RPMI8226 (cell line): ENCODE measurements at regions not wholly inside any gene's neighbourhood (a gene's known extent, or its start where the extent isn't known, plus 50 kb on each side); places are given as distances from the start of the nearest gene placed in this dataset.

Source experiments
- DNase-seq: peaks from one replicate; pipeline ENCODE4 v3.0.0-alpha.2; 2015

DNA sequence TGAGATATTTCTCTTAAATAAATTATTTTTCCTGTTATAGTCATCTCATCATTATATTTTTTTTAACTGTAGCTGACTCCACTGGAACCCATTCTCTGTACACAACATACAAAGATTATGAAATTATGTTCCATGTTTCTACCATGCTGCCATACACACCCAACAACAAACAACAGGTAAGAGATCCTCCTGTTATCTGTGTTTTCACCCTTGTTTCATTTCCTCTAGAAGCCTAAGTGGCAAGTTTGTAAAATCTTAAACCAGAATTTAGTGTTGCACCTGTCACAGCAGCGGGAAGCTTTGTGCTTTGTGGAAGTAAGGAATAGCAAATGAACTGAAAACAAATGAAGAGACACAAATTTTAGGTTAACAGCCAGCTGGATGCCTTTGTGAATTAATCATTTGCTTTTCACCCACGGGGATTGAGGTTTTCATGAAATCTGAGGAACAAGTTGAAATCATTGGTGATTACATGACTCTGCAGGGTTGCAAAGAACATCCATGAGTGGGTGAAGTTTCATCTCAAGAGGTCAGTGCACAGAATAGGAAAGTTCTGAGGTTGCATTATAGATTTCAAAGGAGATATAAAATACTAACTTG is 273.9 kb upstream of the RGS6 start:
- DNase-seq: no peak

DNA sequence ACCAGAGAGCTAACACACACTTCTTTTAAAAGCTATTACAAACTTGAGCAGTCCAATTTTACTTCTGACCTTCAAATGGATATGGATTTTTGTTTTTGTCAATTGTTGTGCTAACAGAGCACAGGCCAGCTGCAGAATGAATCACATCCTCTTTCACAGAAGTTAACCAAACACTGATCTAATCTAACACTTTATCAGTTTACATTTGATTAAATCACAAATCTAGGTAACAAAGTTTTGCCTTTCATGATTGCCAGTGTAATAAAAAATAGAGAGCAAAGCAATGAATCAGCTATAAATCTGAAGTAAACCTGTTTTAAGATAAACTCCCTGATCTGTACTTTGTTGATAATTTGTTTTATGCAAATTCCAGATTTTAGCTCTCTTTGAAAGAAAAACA is 273.1 kb upstream of the RGS6 start:
- no peak for DNase-seq

DNA sequence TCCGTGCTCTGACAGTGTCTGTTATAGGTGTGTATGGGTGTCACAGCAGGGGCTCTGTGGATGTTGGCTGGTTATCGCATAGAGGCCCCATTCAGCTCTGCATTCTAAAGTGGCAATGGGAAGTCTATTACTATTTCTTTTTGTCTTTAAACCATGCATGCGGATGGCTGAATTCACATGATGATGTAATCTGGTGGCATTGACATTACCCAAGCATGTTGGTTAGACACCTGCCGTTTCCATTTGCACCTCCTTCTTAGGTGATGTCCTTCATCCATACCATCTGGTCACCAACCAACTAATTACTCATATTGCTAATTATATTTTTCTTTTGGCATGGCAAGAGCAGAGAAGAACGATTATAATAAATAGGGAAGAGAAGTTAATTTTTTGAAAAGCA is 270.8 kb upstream of the RGS6 start:
- DNase-seq: no peak

DNA sequence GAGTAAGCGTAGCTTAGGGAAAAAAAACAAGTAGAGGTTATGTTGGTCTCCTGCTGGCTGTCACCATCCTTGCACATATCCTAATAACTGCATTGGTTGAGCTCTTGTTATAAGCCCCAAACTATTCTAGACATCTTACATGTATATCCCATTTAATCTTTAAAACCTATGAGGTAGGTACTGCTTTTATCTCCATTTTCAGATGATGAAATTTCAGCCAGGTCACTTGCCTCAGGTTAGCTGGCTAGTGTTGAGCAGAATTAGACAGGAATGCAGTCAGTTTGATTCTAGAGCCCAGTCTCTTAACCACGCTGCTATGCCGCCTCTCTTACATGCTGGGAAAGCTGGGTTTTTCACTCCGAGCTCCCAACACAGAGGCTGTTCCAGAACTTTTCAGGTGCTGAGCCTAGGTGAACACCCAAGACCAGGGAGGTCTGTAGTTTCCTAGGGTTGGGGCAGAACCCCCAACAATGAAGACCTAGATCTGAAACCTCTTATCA is 269.9 kb upstream of the RGS6 start:
- DNase-seq: no peak

DNA sequence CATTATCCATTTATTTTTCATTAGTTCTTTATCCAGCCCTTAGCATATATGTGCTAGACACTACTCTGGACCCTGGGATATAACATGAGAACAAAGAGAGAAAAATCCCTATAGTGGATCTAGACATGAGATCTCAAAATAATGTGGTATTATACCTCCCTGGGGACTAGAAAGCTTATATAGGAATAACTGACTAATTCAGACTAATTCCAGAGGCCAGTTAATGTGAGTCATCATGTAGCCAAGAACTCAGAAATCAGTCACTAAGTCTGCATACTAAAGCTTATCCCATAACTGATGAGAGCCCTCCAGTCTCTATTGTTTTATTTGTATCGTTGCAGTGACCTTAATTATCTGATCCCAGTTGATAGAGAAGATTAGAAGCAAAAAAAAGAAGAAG is 267.1 kb upstream of the RGS6 start:
- DNase-seq: no peak

DNA sequence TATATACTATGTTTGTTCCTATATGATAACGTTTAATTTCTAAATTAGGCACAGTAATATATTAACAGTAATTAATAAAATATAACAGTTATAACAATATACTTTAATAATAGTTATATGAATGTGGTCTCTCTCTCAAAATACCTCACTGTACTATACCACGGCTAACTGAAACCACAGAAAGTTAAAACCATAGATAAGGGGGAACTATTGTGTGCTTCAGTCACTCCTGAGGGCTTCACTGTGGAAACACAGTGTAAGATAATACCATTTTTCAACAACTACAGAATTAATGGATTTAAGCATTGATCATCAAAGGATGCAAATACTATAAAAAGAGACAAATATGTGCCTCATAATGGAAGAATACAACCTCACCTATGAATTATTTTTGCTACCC is 266.4 kb upstream of the RGS6 start:
- DNase-seq: no peak

DNA sequence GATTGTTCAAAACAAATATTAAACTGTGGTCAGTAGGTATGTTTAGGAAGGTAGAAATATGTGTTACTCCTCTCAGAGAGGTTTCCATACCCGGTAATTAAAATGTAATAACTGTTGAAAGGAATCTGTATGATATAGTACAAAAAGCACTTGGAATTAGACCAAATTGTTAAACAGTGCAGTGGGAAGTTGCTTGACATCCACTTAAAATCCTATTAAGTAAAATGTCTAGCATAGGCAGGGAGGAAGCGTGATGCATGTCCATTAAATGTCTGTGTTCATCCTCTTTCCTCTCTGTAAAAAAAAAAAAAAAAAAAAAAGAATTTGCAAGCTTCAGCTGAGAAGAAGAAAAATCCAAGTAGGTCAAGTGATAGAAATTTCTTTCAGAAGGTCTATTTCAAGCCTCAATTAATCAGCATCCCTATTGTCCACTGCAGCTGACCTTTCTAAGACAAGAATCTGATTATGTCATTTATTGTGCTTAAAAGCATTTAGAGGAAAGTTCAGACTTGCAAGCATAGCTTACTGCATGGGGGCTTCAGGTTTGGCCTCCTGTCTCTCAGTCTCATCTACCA is 265.6 kb upstream of the RGS6 start:
- DNase-seq: no peak

DNA sequence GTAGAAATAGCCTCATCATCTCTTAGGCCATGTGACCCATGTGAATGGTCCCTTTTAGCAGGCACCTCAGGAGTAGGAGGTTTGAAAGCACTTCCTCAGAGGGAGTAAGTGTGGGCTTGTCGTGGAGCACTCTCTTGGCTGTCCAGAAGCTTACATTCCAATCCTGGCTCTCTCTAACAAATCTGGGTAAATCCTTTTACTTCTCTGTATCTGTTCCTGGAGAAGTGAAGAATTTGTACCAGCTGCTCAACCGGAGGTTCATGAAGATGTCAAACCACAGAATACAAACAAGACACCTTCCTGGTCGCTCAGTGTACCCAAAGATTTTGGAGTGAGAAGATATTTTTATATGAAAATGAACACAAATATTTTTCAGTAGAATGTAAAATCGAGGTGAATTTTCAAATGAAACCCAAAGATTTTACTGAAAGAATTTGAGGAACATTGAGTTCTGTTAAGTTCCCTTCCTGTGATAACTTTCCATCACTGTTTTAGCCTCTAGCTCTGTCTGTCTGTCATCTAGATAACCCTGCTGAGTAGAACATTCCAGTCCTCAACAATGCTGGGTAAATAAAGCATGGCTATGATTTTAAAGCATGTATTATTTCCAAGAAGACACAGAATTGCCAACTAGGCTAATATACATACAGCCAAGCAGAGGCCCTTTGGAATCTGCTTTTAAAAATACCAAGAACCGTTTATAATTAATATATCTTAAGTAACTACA is 263.9 kb upstream of the RGS6 start:
- DNase-seq: no peak

DNA sequence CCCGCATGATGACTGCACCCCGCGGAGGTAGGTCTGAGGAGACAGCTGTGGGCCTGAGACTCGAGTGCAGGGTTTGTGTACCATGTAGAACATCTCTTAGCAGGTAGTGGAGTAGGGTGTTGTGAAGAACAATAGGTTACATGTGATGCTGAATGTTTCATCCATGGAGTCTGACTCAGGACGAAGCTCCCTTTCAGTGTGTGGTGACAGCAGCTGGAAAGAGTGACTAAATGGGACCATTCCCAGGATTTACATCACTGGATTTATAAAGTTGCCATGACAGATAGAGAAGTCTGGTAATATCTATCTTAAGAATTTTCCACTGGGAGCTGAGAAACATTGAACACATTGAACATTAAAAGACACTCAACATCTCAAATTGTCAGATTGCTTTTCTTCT is 259.6 kb upstream of the RGS6 start:
- no peak for DNase-seq

DNA sequence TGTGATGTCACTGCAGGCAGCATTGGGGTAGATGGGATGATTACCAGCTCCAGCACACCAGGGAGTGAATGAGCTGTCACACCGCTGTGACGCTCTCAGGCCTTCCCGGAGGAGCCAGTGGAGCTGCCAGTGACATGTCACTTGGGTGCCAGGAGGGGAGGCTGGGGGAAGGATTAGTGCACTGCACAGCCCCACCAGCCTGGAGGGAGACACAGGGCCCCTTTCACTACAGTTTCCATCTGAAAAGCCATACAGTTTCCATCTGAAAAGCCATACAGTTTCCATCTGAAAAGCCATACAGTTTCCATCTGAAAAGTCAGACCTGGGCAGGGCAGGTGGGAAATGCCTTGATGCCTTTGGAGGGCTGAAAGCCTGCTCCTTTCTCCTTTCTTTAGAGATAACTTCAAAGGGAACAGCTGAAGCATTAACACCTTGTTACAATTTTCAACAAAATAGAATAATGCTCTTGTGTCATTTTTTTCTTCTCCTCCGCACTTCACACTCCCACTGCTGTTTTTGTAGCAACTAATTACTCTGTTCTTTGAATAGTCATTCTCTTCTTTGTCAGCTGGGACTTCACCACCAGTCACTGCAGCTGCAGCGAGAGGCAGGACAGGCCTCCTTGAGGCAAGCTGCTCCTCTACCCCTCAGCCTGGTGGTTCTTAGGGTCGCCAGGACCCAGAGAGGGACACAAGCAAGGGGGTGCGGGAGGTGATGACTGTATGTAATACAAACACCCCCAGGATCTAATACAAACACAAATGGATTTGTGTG is 256.9 kb upstream of the RGS6 start:
- no peak for DNase-seq

DNA sequence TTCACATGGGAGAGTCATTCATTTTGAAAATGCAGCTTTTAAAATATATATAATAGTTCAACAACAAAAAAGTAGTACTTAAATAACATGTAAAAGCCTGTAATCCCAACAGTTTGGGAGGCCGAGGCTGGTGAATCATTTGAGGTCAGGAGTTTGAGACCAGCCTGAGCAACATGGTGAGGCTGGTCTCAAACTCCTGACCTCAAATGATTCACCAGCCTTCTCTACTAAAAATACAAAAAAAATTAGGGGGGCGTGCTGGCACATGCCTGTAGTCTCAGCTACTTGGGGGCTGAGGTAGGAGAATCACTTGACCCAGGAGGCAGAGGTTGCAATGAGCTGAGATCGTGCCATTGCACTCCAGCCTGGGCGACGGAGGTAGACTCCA is 256.3 kb upstream of the RGS6 start:
- DNase-seq: no peak

DNA sequence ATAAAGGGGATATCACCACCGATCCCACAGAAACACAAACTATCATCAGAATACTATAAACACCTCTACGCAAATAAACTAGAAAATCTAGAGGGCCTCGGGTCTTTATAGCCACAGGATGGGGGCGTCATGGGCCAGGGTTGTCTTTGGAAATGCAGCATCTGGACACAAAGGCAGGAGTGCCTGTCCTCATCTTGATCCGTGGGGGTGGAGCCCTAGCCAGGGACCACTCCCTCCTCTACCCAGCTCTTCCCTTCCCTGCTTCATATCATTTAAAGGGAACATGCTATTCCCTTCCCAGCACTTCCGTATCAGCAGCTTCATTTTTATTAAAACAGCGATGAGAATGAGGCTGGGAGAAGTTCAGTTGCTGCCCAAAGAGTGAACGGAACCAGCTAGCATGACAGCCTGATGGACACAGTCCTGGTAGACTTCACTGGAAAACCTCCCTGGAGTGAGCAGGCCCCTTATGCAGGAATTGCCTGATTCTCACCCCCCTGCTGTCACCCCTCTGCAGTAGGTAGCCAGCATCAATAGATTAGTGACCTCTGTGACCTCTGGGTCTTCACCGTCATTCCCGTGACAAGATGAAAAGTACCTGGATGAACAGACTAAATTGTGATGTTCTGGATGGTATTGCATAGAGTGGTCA is 251.4 kb upstream of the RGS6 start:
- DNase-seq: no peak

DNA sequence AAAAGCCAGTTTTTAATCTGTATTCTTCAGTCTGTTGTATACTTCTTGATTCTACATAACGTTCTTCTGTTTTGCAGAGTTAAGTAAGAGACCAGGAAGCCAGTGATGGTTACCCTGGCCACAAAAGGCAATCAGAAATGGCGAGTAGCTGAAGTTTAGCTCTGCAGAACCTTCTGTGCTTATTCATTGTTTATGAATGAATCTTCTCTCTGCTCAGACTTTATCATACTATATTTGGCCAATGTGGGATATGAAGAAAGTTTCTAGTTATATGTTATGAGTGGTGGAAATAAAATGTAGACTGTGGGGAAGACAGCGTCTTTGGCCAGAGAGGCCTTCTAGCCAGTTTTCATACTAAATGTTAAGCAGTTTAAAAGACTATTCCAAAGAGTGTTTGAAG is 249.9 kb upstream of the RGS6 start:
- no peak for DNase-seq

DNA sequence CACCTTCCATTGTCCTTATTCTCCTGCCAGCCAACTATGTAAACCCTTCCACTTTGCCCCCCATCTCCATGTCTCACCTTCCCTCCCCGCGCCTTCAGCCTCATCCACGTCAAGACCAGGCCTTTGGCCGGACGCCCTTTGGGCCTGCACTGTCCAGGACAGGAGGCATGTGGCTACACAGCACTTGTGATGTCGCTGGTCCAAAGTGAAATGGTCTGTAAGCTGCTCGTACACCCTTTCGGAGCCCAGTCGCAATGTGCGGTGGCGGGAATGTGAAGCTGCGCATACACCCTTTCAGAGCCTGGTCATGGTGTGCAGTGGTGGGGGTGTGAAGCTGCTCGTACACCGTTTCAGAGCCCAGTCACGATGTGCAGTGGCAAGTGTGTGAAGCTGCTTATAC is 247.9 kb upstream of the RGS6 start:
- DNase-seq: no peak

DNA sequence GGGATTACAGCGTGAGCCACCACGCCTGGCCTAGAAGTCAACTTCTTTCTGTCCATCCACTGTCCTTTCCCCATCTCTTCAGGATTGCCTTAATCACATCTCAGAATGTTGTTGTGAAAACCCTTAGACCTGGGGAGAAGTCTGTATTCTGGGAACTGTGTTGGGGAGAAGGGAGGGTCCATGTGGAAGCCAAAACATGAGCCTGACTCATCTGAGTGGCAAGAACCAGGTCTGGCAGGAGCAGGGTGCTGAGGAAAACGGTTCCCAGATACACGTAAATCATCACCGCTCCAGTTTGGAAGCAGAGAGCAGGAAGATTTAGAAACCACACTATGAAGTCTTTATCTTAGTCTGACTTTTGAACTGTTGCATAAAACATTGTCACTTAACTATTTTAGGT is 245.6 kb upstream of the RGS6 start:
- no peak for DNase-seq

DNA sequence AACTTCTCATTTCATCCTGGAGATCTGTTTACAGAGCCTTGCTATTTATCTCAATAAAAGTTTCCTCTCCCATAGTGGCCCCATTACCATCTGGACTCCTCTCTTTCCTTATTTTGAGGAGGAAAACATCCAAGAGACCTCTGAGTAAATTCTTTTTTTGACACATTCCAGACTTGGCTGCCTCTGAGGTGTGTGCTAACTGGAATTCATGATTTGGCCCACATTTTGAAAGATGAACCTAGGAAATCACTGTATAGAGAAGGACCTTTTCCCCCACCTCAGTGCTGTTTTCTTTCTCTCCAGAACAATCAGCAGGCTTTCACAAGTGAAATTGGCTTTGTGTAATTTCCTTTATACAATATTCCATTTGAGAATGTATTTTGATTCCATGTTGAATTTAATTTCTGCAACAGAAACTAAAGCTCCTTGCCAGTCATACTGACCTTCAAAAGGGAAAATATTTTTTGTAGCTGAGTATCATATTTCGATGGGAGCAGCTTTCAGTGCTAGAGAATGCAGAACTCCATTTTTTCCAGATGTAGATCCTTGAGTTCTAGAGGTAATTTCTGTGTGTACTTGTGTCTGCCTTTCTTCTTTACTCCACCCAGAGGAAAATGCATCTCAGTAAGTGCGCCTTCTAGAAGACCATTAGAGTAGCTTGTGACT is 244.9 kb upstream of the RGS6 start:
- no peak for DNase-seq

DNA sequence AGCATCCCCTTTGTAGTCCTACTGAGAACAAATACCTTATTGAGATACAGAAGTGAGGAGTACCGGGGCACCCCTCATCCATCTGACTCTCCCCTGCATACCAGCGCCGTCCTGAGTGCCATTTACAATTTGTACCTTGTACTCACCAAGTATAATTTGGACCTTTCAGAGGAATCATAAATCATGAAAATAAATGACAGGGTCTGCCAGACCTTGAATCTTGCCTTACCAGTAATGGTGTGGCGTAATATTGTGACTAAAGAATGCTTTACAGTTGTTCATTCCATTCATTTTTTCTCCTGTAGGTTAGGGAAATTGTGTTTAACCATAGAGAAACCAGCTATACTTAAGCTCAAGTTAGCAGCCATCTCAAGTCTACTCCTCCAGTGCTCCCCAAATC is 243.7 kb upstream of the RGS6 start:
- no peak for DNase-seq

DNA sequence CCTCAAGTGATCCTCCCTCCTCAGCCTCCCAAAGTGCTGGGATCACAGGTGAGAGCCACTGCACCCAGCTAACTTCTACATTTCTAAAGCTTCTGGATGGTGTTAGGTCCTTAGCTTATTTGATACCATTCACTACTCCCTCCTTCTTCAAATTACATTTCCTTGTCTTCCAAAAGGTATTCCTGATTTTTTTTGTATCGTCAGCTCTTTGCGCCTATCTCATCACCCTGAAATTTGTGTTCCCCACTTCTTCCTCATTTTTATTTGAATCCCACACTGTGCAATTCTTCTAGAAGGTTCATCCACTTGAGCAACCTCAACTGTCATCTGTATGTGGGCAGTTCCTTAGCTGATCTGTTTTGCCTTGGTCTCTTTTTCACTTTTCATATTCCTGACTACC is 241.8 kb upstream of the RGS6 start:
- no peak for DNase-seq

DNA sequence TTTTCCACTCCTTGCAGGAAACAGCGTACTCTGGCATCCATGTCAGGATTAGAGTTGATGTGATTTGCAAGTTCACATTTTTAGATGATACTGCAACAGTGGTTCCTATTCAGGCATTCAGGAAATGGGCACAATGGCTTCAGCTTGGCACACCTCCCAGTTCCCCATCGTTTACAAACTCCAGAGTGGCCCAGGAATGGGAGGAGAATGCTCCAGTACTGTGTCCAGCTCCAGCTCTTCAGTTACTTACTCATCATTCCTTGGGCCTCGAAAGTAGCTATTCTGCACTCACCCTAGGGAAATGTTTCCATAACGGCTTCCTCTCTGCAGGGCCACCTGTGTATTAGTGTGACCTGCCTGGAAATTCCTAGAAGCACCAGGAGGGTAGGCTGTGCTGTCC is 239.7 kb upstream of the RGS6 start:
- DNase-seq: no peak

DNA sequence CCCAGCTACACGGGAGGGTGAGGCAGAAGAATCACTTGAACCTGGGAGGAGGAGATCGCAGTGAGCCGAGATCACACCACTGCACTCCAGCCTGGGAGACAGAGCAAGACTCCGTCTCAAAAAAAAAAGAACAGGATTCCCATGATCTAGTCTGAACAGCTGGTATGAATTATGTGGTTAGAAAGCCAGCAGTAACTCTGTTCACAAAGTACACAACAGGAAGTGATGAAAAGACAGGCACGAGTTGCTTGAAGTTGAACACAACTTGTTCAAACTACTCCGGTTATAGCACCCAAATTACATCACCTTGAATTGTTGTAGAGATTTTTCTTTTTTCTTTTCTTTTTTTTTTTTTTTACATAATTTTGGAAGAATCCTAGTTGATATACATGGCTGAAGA is 238.8 kb upstream of the RGS6 start:
- no peak for DNase-seq

DNA sequence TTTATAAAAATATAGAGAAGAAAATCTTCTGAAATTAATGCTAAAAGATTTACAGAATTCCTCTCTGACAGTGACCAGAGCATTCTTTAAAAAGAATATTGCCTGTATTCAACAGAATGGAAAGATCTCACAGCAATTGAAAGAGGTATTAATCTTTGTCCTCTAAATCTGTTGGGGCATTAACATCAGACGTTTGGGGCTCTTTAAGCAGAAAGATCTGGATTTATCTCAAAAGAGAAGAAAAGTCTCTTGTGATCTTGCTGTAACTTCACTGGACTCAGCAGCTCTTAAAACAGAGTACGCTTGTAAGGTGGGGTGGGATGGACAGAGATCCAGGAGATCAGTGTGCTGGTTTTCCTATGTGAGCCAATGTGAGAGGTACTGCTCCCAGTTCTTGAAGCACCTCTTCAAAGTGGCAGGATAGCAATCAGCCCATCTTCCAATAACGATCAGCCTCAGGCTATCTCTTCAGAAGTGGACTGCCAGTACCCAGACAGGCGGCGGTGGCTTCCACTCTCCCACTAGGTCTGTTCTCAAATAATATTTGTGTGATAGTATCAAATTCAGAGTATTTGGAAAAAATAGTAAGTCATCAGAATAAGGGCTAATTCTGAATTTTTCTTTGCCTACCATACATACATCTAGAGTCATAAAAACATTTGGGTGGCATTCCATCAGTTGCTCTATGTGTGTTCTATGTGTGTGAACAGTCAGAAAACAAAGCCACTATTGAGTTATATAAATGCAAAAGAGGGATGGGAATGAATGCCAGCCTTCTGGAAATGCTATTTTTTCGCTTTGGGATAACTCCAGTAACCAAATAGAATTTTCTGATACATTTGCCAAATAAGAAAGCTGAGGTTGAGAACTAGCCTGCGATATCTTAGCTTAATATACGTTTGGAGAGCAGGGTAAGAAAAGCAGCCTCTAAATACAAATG is 237.4 kb upstream of the RGS6 start:
- no peak for DNase-seq
